ENCODE measurements at regions not wholly inside any gene's neighbourhood (a gene's known extent, or its start where the extent isn't known, plus 50 kb on each side); places are given as distances from the start of the nearest gene placed in this dataset.

- DNase-seq = no peak
Measured at GRCh38 chr21:20306836-20307235, 691.4 kb upstream of the NCAM2 start.

- DNase-seq = no peak
Measured at GRCh38 chr21:20308586-20309315, 689.5 kb upstream of the NCAM2 start.

- no peak for DNase-seq
Measured at GRCh38 chr21:20311234-20311787, 686.9 kb upstream of the NCAM2 start.

- DNase-seq = no peak
Measured at GRCh38 chr21:20313013-20313412, 685.2 kb upstream of the NCAM2 start.

- DNase-seq = no peak
Measured at GRCh38 chr21:20315042-20315441, 683.2 kb upstream of the NCAM2 start.

GRCh38 chr21:20329636-20330035 is 668.6 kb upstream of the NCAM2 start:
- no peak for DNase-seq

GRCh38 chr21:20330652-20331051 is 667.6 kb upstream of the NCAM2 start:
- DNase-seq = no peak

- no peak for DNase-seq
Measured at GRCh38 chr21:20334585-20334984, 663.6 kb upstream of the NCAM2 start.

- DNase-seq = no peak
Measured at GRCh38 chr21:20341431-20341830, 656.8 kb upstream of the NCAM2 start.

GRCh38 chr21:20343186-20343585 is 655.0 kb upstream of the NCAM2 start:
- DNase-seq = no peak

- no peak for DNase-seq
Measured at GRCh38 chr21:20351138-20351537, 647.1 kb upstream of the NCAM2 start.

- no peak for DNase-seq
Measured at GRCh38 chr21:20353351-20353750, 644.9 kb upstream of the NCAM2 start.

GRCh38 chr21:20373031-20373430 is 625.2 kb upstream of the NCAM2 start:
- no peak for DNase-seq

GRCh38 chr21:20377250-20377649 is 621.0 kb upstream of the NCAM2 start:
- no peak for DNase-seq

GRCh38 chr21:20388400-20388799 is 609.8 kb upstream of the NCAM2 start:
- no peak for DNase-seq

GRCh38 chr21:20396798-20397197 is 601.4 kb upstream of the NCAM2 start:
- no peak for DNase-seq

GRCh38 chr21:20404915-20405314 is 593.3 kb upstream of the NCAM2 start:
- DNase-seq = no peak

- DNase-seq = no peak
Measured at GRCh38 chr21:20418353-20418752, 579.9 kb upstream of the NCAM2 start.

GRCh38 chr21:20419772-20420171 is 578.4 kb upstream of the NCAM2 start:
- DNase-seq = no peak

GRCh38 chr21:20424943-20425342 is 573.3 kb upstream of the NCAM2 start:
- DNase-seq = no peak

- no peak for DNase-seq
Measured at GRCh38 chr21:20425856-20426255, 572.4 kb upstream of the NCAM2 start.

- no peak for DNase-seq
Measured at GRCh38 chr21:20440338-20440737, 557.9 kb upstream of the NCAM2 start.

- no peak for DNase-seq
Measured at GRCh38 chr21:20443558-20444155, 554.6 kb upstream of the NCAM2 start.

GRCh38 chr21:20445971-20446370 is 552.2 kb upstream of the NCAM2 start:
- DNase-seq = no peak

GRCh38 chr21:20451046-20451445 is 547.2 kb upstream of the NCAM2 start:
- no peak for DNase-seq
